HG03175 (cell line): ENCODE measurements at regions not wholly inside any gene's neighbourhood (a gene's known extent, or its start where the extent isn't known, plus 50 kb on each side); places are given as distances from the start of the nearest gene placed in this dataset.

ENCODE experiments used
- ATAC-seq: cut with Tn5 transposase; IDR thresholded peaks from one replicate; pipeline ENCODE4 v1.9.1; 2021; ENCODE audit warnings: mild to moderate bottlenecking, moderate library complexity; ENCODE audit not compliant: unreplicated experiment

- ATAC-seq: no peak
Observed at GRCh38 chr2:6495466-6495865, 370.2 kb downstream of the CMPK2 start.

- ATAC-seq: no peak
Observed at GRCh38 chr2:6496376-6496775, 369.3 kb downstream of the CMPK2 start.

- no peak for ATAC-seq
Observed at GRCh38 chr2:6497048-6497447, 368.7 kb downstream of the CMPK2 start.

- ATAC-seq: no peak
Observed at GRCh38 chr2:6498841-6499240, 366.9 kb downstream of the CMPK2 start.

- ATAC-seq: no peak
Observed at GRCh38 chr2:6499691-6500090, 366.0 kb downstream of the CMPK2 start.

GRCh38 chr2:6506361-6506794 is 359.3 kb downstream of the CMPK2 start:
- no peak for ATAC-seq

- ATAC-seq: no peak
Observed at GRCh38 chr2:6506859-6507258, 358.8 kb downstream of the CMPK2 start.

GRCh38 chr2:6510532-6510931 is 355.2 kb downstream of the CMPK2 start:
- ATAC-seq: no peak

- no peak for ATAC-seq
Observed at GRCh38 chr2:6512589-6512988, 353.1 kb downstream of the CMPK2 start.

- ATAC-seq: no peak
Observed at GRCh38 chr2:6516674-6517073, 349.0 kb downstream of the CMPK2 start.

- ATAC-seq: no peak
Observed at GRCh38 chr2:6518361-6518760, 347.3 kb downstream of the CMPK2 start.

- ATAC-seq: no peak
Observed at GRCh38 chr2:6523476-6523875, 342.2 kb downstream of the CMPK2 start.

GRCh38 chr2:6524691-6525474 is 340.8 kb downstream of the CMPK2 start:
- no peak for ATAC-seq

- no peak for ATAC-seq
Observed at GRCh38 chr2:6525475-6525964, 340.2 kb downstream of the CMPK2 start.

GRCh38 chr2:6526093-6526824 is 339.4 kb downstream of the CMPK2 start:
- no peak for ATAC-seq

- no peak for ATAC-seq
Observed at GRCh38 chr2:6531304-6531703, 334.4 kb downstream of the CMPK2 start.

GRCh38 chr2:6535572-6535971 is 330.1 kb downstream of the CMPK2 start:
- no peak for ATAC-seq

- no peak for ATAC-seq
Observed at GRCh38 chr2:6538607-6539006, 327.1 kb downstream of the CMPK2 start.

GRCh38 chr2:6545336-6545735 is 320.4 kb downstream of the CMPK2 start:
- no peak for ATAC-seq

- no peak for ATAC-seq
Observed at GRCh38 chr2:6545795-6546194, 319.9 kb downstream of the CMPK2 start.

- no peak for ATAC-seq
Observed at GRCh38 chr2:6554466-6554865, 311.2 kb downstream of the CMPK2 start.

GRCh38 chr2:6556755-6557154 is 309.0 kb downstream of the CMPK2 start:
- no peak for ATAC-seq
